HepG2 (cell line): ENCODE measurements at regions not wholly inside any gene's neighbourhood (a gene's known extent, or its start where the extent isn't known, plus 50 kb on each side); places are given as distances from the start of the nearest gene placed in this dataset.

Experiments
- EEA1 ChIP-seq: sonication (generic); formaldehyde crosslinking; IDR thresholded peaks from 2 replicates; pipeline ENCODE4 v1.5.1; 2020; ENCODE audit warnings: mild to moderate bottlenecking, missing genetic modification reagents, borderline replicate concordance
- EHMT2 ChIP-seq: fragments of 200-600 bp; sonication (generic); IDR thresholded peaks from 2 replicates; pipeline ENCODE4 v1.7.0; 2017; ENCODE audit warnings: antibody characterized with exemption, low read depth, low read length, borderline replicate concordance
- ELF3 ChIP-seq: IDR thresholded peaks from 2 replicates; pipeline ENCODE4 v1.6.1; 2016; ENCODE audit warnings: missing genetic modification reagents, missing compliant biosample characterization
- ETV5 ChIP-seq: IDR thresholded peaks from 2 replicates; pipeline ENCODE4 v1.6.1; 2018; ENCODE audit warnings: missing biosample characterization, missing genetic modification reagents, inconsistent platforms, borderline replicate concordance
- GABPB1 ChIP-seq: IDR thresholded peaks from 2 replicates; pipeline ENCODE4 v1.6.1; 2016; ENCODE audit warnings: mild to moderate bottlenecking, missing genetic modification reagents, moderate library complexity, missing compliant biosample characterization
- GMEB1 ChIP-seq: sonication (generic); formaldehyde crosslinking; IDR thresholded peaks from 2 replicates; pipeline ENCODE4 v1.5.1; 2020; ENCODE audit warnings: missing genetic modification reagents, mild to moderate bottlenecking, borderline replicate concordance
- HHEX ChIP-seq: IDR thresholded peaks from 2 replicates; pipeline ENCODE4 v1.6.1; 2016; ENCODE audit warnings: control low read depth
- KDM1A ChIP-seq: IDR thresholded peaks from 2 replicates; pipeline ENCODE4 v1.6.1; 2016; ENCODE audit warnings: missing compliant biosample characterization
- MEIS2 ChIP-seq: sonication (generic); formaldehyde crosslinking; IDR thresholded peaks from 2 replicates; pipeline ENCODE4 v1.9.0; 2021; ENCODE audit warnings: mild to moderate bottlenecking, missing genetic modification reagents
- NCOA1 ChIP-seq: sonication (generic); formaldehyde crosslinking; IDR thresholded peaks from 2 replicates; pipeline ENCODE4 v1.9.0; 2021; ENCODE audit warnings: missing genetic modification reagents
- NFE2 ChIP-seq: sonication (generic); formaldehyde crosslinking; IDR thresholded peaks from 2 replicates; pipeline ENCODE4 v1.4.0; 2020; ENCODE audit warnings: missing genetic modification reagents
- NFKB2 ChIP-seq: sonication (generic); formaldehyde crosslinking; IDR thresholded peaks from 2 replicates; pipeline ENCODE4 v1.4.0; 2020; ENCODE audit warnings: missing genetic modification reagents, borderline replicate concordance
- NR1H2 ChIP-seq: sonication (generic); formaldehyde crosslinking; IDR thresholded peaks from 2 replicates; pipeline ENCODE4 v1.8.1; 2022; ENCODE audit warnings: low read depth, missing genetic modification reagents, borderline replicate concordance
- NRL ChIP-seq: sonication (generic); formaldehyde crosslinking; IDR thresholded peaks from 2 replicates; pipeline ENCODE4 v1.5.0; 2020; ENCODE audit warnings: missing genetic modification reagents, mild to moderate bottlenecking, moderate library complexity, borderline replicate concordance
- REXO4 ChIP-seq: sonication (generic); formaldehyde crosslinking; IDR thresholded peaks from 2 replicates; pipeline ENCODE4 v1.8.0; 2022; ENCODE audit warnings: missing genetic modification reagents, mild to moderate bottlenecking, borderline replicate concordance
- RNF2 ChIP-seq: fragments of 450-650 bp; conservative IDR thresholded peaks from 2 replicates; pipeline ENCODE4 v1.6.1; 2016; ENCODE audit warnings: low read depth
- SKI ChIP-seq: fragments of 450-650 bp; IDR thresholded peaks from one replicate; pipeline ENCODE4 v1.6.1; 2018; ENCODE audit warnings: mild to moderate bottlenecking; ENCODE audit not compliant: partially characterized antibody
- SUZ12 ChIP-seq: fragments of 150-350 bp; IDR thresholded peaks from 2 replicates; pipeline ENCODE4 v1.6.1; 2014; ENCODE audit warnings: low read depth, low read length
- TARDBP ChIP-seq: sonication (generic); formaldehyde crosslinking; IDR thresholded peaks from 2 replicates; pipeline ENCODE4 v1.8.0; 2022; ENCODE audit warnings: mild to moderate bottlenecking, missing genetic modification reagents
- TEAD3 ChIP-seq: optimal IDR thresholded peaks from 2 replicates; pipeline ENCODE3; 2016; ENCODE audit warnings: borderline replicate concordance
- YEATS2 ChIP-seq: sonication (generic); formaldehyde crosslinking; IDR thresholded peaks from 2 replicates; pipeline ENCODE4 v1.4.0; 2020; ENCODE audit warnings: missing genetic modification reagents, borderline replicate concordance
- ZMYM4 ChIP-seq: sonication (generic); formaldehyde crosslinking; IDR thresholded peaks from 2 replicates; pipeline ENCODE4 v1.8.1; 2023; ENCODE audit warnings: mild to moderate bottlenecking, missing genetic modification reagents
- ZNF17 ChIP-seq: sonication (generic); formaldehyde crosslinking; IDR thresholded peaks from 2 replicates; pipeline ENCODE4 v1.5.0; 2020; ENCODE audit warnings: mild to moderate bottlenecking, missing genetic modification reagents
- ZNF430 ChIP-seq: sonication (generic); formaldehyde crosslinking; IDR thresholded peaks from 2 replicates; pipeline ENCODE4 v1.9.0; 2021; ENCODE audit warnings: mild to moderate bottlenecking, missing genetic modification reagents
- ZNF543 ChIP-seq: sonication (generic); formaldehyde crosslinking; IDR thresholded peaks from 2 replicates; pipeline ENCODE4 v1.4.0; 2020; ENCODE audit warnings: mild to moderate bottlenecking, missing genetic modification reagents
- ZNF687 ChIP-seq: sonication (generic); formaldehyde crosslinking; IDR thresholded peaks from 2 replicates; pipeline ENCODE4 v1.5.1; 2020; ENCODE audit warnings: mild to moderate bottlenecking, missing genetic modification reagents, moderate library complexity
- ZNF7 ChIP-seq: IDR thresholded peaks from 2 replicates; pipeline ENCODE4 v1.6.1; 2016; ENCODE audit warnings: missing biosample characterization, missing genetic modification reagents
- ZSCAN31 ChIP-seq: sonication (generic); formaldehyde crosslinking; IDR thresholded peaks from 2 replicates; pipeline ENCODE4 v1.5.0; 2020; ENCODE audit warnings: low read depth, mild to moderate bottlenecking, missing genetic modification reagents

- peak; percentile 73 for TF ChIP-seq TEAD3 (CRISPR knock-in tag)
- TF ChIP-seq EHMT2 = no peak
- TF ChIP-seq ZNF687 (CRISPR knock-in tag) = no peak; the same call in 1 of the 2 replicates
- TF ChIP-seq ZNF7 (CRISPR knock-in tag) = no peak
- no peak for TF ChIP-seq HHEX (CRISPR knock-in tag)
- TF ChIP-seq EEA1 (CRISPR knock-in tag) = no peak
- no peak for TF ChIP-seq NRL (CRISPR knock-in tag)
- 0 out of 2 replicates have a peak, but pooled peaks have one; percentile 4 for TF ChIP-seq GMEB1 (CRISPR knock-in tag)
- peak; percentile 66 for TF ChIP-seq SUZ12
- no peak for TF ChIP-seq ZSCAN31 (CRISPR knock-in tag)
- no peak for TF ChIP-seq NR1H2 (CRISPR knock-in tag)
- peak; percentile 22; the same call in 1 of the 2 replicates for TF ChIP-seq ELF3 (CRISPR knock-in tag)
- no peak for TF ChIP-seq ZNF543 (CRISPR knock-in tag)
- TF ChIP-seq SKI = no peak
- TF ChIP-seq YEATS2 (CRISPR knock-in tag) = 0 out of 2 replicates have a peak, but pooled peaks have one; percentile 52
- no peak for TF ChIP-seq NFE2
- TF ChIP-seq GABPB1 (CRISPR knock-in tag) = peak; percentile 64
- TF ChIP-seq ZMYM4 (CRISPR knock-in tag) = no peak
- no peak for TF ChIP-seq MEIS2
- peak; percentile 11; the same call in 1 of the 2 replicates for TF ChIP-seq TARDBP (CRISPR knock-in tag)
- TF ChIP-seq RNF2 = no peak
- TF ChIP-seq NCOA1 (CRISPR knock-in tag) = no peak
- no peak for TF ChIP-seq ETV5
- 0 out of 2 replicates have a peak, but pooled peaks have one; percentile 10 for TF ChIP-seq NFKB2
- TF ChIP-seq KDM1A (CRISPR knock-in tag) = no peak
- TF ChIP-seq ZNF17 = no peak
- TF ChIP-seq REXO4 (CRISPR knock-in tag) = no peak
- no peak for TF ChIP-seq ZNF430 (CRISPR knock-in tag)
Measured at GRCh38 chr9:129317179-129318011, 139.3 kb upstream of the IER5L start (continued).
